Glutamatergic neuron (in vitro differentiated cells): ENCODE measurements at regions not wholly inside any gene's neighbourhood (a gene's known extent, or its start where the extent isn't known, plus 50 kb on each side); places are given as distances from the start of the nearest gene placed in this dataset.

Source experiments
- DNase-seq: peaks from one replicate; pipeline ENCODE4 v3.0.0; 2022
- H3K27ac Mint-ChIP-seq: one replicate; pipeline ENCODE4 v1.8.0; 2020; ENCODE audit warnings: mild to moderate bottlenecking, mixed read lengths, inconsistent platforms; ENCODE audit not compliant: unreplicated experiment
- H3K27me3 Mint-ChIP-seq: one replicate; pipeline ENCODE4 v1.8.0; 2020; ENCODE audit warnings: mild to moderate bottlenecking, moderate library complexity, mixed read lengths, inconsistent platforms; ENCODE audit not compliant: unreplicated experiment
- H3K36me3 Mint-ChIP-seq: one replicate; pipeline ENCODE4 v1.8.0; 2020; ENCODE audit warnings: mild to moderate bottlenecking, mixed read lengths, inconsistent platforms; ENCODE audit not compliant: unreplicated experiment
- H3K4me1 Mint-ChIP-seq: one replicate; pipeline ENCODE4 v1.8.0; 2020; ENCODE audit warnings: mild to moderate bottlenecking, low read depth, mixed read lengths, inconsistent platforms; ENCODE audit not compliant: unreplicated experiment
- H3K4me3 Mint-ChIP-seq: one replicate; pipeline ENCODE4 v1.8.0; 2020; ENCODE audit warnings: mild to moderate bottlenecking, mixed read lengths, inconsistent platforms; ENCODE audit not compliant: unreplicated experiment
- H3K9me3 Mint-ChIP-seq: one replicate; pipeline ENCODE4 v1.8.0; 2020; ENCODE audit warnings: mild to moderate bottlenecking, moderate library complexity, mixed read lengths, inconsistent platforms; ENCODE audit not compliant: unreplicated experiment
- CTCF ChIP-seq: fragments of 200-600 bp; sonication (generic); IDR thresholded peaks from one replicate; pipeline ENCODE4 v1.5.0; 2021; ENCODE audit not compliant: partially characterized antibody, unreplicated experiment

GRCh38 chrX:144716187-144716586, 531.1 kb upstream of the SPANXN1 start:
- H3K27ac Mint-ChIP-seq = no peak overlapping the region
- no peak overlapping the region for H3K4me3 Mint-ChIP-seq
- H3K27me3 Mint-ChIP-seq = no peaks in the 10 kb centered on the region
- DNase-seq = no peak
- no peaks in the 10 kb centered on the region for H3K4me1 Mint-ChIP-seq
- H3K36me3 Mint-ChIP-seq = no peaks in the 10 kb centered on the region
- no peak for TF ChIP-seq CTCF
- H3K9me3 Mint-ChIP-seq = no peaks in the 10 kb centered on the region

GRCh38 chrX:144717682-144718081, 529.6 kb upstream of the SPANXN1 start:
- TF ChIP-seq CTCF = no peak
- H3K36me3 Mint-ChIP-seq = no peaks in the 10 kb centered on the region
- H3K27ac Mint-ChIP-seq = no peak overlapping the region
- no peaks in the 10 kb centered on the region for H3K4me1 Mint-ChIP-seq
- no peaks in the 10 kb centered on the region for H3K27me3 Mint-ChIP-seq
- no peak for DNase-seq
- no peak overlapping the region for H3K4me3 Mint-ChIP-seq
- H3K9me3 Mint-ChIP-seq = no peaks in the 10 kb centered on the region

GRCh38 chrX:144722307-144722706, 525.0 kb upstream of the SPANXN1 start:
- no peaks in the 10 kb centered on the region for H3K4me1 Mint-ChIP-seq
- H3K27me3 Mint-ChIP-seq = no peaks in the 10 kb centered on the region
- no peak overlapping the region for H3K4me3 Mint-ChIP-seq
- TF ChIP-seq CTCF = no peak
- peak; percentile 18 for DNase-seq
- no peak overlapping the region for H3K27ac Mint-ChIP-seq
- no peaks in the 10 kb centered on the region for H3K36me3 Mint-ChIP-seq
- peaks cover 1% of the 10 kb centered on the region for H3K9me3 Mint-ChIP-seq

- H3K9me3 Mint-ChIP-seq = no peaks in the 10 kb centered on the region
- no peak for TF ChIP-seq CTCF
- H3K36me3 Mint-ChIP-seq = no peaks in the 10 kb centered on the region
- no peak overlapping the region for H3K27ac Mint-ChIP-seq
- H3K4me3 Mint-ChIP-seq = no peak overlapping the region
- no peak for DNase-seq
- no peaks in the 10 kb centered on the region for H3K27me3 Mint-ChIP-seq
- H3K4me1 Mint-ChIP-seq = no peaks in the 10 kb centered on the region
Observed at GRCh38 chrX:144730471-144730870, 516.8 kb upstream of the SPANXN1 start.

- DNase-seq = no peak
- no peaks in the 10 kb centered on the region for H3K4me1 Mint-ChIP-seq
- H3K36me3 Mint-ChIP-seq = no peaks in the 10 kb centered on the region
- H3K4me3 Mint-ChIP-seq = no peak overlapping the region
- no peaks in the 10 kb centered on the region for H3K27me3 Mint-ChIP-seq
- TF ChIP-seq CTCF = no peak
- H3K27ac Mint-ChIP-seq = no peak overlapping the region
- H3K9me3 Mint-ChIP-seq = no peaks in the 10 kb centered on the region
Observed at GRCh38 chrX:144732588-144732987, 514.7 kb upstream of the SPANXN1 start.
